ENCODE measurements at regions not wholly inside any gene's neighbourhood (a gene's known extent, or its start where the extent isn't known, plus 50 kb on each side); places are given as distances from the start of the nearest gene placed in this dataset.

DNA sequence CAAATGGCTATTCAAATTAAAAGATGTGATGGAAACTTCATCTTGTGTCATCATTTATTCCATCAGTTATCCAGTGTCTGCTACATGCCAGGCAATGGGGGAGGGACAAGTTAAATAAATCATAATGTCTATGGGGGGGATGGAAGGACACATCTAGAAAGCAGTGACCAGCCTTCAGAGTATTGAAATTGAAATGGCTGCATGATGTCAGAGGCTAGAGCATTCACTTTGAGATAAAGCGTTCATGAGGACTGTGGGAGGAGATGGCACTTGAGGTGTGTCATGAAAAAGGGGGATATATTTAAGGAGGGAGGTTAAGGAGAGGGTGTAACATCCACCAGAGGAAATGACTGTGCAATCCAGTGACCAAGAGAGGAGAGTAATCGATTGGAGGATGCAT, 50.6 kb downstream of the SLIT2 start:
- no peak for DNase-seq (ENCODE audit: low read depth, low spot score)

DNA sequence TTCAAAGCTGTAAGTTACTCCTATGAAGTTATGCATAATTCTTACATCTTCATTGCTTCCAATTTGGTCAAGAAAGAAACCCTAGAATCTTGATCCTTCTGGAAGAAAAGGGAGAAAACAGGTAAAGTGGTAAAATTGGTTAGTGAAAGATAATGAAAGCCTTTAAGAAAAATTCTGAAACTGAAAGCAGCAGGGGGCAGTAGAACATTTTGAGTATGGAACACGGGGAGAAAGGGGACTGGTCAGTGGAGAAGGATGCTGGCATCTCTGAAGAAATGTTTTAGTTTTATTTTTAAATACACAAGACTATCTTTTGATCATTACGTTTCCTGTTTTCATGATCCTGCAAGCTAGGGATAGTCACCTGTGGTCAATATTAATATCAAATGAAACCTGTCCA, 54.3 kb downstream of the SLIT2 start:
- DNase-seq (ENCODE audit: low read depth, low spot score): no peak

DNA sequence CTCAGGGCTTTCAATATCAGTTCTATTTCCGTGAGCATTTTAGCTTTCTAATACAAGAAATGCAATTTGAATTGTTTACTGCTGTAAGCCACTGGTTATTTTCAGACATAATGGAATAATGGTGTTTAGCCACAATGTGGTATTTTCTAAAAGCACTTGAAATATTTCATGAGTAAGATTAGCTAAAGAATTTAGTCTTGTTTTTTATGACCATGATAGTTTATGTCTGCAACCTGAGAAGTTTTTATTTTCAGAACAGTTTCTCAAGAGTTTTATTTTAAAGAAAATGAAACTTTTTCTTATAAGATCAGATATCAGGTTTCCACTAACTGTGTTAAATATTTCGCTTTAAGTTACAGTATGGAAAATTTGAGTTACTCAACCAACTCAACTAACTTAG, 60.2 kb downstream of the SLIT2 start:
- DNase-seq (ENCODE audit: low read depth, low spot score): no peak

DNA sequence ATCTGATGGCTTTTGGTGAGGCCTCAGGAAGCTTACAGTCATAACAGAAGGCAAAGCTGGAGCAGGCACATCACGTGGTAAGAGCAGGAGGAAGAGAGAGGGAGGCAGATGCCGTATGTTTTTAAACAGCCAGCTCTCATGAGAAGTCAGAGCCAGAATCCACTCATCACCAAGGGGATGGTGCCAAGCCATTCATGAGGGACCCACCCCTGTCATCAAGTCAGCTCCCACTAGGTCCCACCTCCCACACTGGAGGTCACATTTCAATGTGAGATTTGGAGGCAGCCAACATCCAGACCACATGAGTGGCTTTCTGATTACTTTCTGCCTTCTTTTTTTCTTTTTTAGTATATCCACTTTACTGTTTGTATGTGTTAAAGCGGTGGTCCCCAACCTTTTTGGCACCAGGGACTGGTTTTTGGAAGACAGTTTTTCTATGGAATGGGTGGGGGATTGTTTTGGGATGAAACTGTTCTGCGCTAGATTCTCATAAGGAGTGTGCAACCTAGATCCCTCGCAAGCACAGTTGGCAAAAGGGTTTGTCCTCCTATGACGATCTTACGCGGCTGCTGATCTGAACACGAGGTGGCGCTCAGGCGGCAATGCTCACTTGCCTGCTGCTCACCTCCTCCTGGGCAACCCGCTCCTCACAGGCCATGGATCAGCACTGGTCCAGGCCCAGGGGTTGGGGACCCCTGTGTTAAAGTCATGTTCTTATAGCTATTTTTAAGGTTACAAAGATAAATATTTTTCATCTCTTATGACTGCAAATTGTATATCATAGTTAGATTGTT, 61.7 kb downstream of the SLIT2 start:
- peak; percentile 80 for DNase-seq (ENCODE audit: low read depth, low spot score)

DNA sequence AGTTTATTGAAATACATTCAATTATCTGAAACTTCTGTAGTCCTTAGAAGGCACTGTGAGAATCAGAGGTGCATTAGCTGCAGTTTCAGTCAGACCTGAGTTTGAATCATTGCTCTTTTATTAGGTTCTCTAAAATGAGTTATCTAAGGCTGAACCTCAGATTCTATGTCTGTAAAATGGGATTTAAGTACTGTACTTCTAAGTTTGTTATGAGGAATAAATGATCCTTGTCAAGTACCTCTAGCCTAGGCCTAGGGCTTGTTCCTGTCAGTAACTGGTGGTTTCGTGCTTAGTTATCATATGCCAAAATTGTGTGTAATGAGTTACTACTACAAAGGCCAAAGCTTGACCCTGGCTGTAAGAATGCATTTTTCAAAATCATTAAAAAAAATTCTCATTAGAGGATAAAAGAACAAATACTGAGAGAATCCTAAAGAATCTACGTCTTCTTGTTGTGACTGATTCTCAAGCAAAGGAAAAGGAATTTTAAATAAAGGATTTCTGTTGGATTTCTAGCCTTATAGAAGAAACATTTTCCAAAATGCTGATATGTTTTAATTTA, 65.8 kb downstream of the SLIT2 start:
- DNase-seq (ENCODE audit: low read depth, low spot score): no peak

DNA sequence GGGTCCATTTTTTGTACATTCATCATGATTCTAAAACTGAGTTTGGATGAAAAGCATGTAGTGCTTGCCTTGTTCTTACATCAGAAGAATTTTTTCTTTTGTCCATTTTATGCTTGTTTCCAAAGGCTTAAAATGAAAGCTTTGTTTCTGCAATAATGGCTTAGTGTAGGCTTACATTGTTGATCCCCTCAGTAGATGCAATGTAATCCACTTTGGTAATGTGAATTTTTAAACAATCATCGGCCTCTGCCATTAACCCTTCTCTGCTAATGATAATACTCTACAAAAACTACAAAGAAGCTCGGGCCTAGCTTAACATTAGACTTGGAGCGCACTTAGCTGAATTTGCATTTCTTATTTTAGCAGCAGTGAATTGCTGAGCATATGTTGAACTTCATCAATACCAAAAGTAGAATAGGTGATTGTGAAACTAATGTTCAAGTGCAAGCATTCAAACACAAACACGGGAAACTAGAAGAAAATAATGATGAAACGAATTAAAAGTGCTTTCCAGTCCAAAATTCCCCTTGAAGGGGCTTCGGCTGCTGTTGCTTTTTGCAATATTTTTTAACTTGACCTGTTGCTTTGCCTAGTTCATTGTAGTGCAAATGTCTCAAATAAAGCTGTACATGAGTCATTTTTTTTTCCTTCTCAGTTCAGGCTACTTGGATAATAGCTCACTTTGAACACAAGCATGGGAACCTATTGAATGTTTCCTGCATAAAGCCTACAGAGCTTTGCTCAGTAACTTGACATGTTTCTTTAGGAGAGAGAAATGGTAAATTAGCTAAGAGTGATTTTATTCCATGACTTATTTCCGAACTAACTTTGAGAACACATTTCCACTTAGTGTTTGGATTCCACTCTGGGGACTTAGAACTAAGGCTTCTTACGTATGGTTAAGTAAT, 66.5 kb downstream of the SLIT2 start:
- no peak for DNase-seq (ENCODE audit: low read depth, low spot score)

DNA sequence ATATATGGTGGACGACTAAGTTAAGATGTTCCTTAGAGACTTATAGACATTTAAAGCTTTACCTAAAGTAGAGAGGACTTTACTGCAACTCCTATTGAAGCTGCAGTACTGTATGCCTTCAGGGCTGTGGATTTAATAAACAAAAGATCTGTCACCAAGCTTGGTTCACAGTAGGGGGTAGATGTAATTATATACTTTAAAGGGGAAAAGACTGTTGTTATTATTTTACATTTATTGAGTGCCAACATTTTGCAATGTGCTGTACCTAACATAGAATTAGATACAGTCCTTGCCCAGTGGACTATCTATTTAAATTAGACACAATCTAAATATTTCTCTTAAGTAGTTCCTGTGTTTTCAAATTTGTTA, 67.2 kb downstream of the SLIT2 start:
- DNase-seq (ENCODE audit: low read depth, low spot score): no peak

DNA sequence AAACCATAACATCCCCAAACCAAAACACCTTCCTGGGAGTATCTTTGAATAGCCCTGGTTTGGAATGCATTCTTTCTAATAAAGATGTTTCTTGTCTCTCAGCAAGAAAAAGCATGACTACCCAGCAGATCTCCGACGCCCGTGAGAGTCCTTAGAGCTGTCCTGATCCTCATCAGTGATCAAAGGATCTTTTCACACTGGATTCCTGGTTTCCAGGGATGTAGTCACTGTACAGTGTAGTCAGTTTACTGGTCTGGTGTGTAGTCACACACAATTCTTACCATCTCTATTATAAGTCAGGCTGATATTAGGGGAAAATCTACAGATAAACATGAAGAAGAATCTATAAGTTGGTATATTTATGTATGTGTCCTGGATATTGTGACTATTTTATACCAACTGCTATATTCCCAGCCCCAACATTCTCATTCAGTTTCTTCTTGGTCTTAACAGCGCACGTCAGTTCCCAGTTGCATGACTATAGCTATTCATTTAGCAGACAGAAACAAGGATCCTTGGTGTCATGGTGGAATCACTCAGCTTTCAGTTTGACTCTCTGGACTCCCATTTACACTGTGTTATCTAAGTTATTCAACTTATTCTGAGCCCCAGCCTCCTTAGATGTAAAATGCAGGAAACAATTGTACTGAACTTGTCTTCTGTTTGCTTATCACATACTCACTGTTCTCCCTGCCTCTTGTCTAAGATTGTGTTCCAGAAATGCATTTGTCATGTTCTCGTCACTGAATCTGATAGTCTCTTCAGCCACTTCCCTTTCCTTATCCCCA, 68.3 kb downstream of the SLIT2 start:
- DNase-seq (ENCODE audit: low read depth, low spot score): no peak

DNA sequence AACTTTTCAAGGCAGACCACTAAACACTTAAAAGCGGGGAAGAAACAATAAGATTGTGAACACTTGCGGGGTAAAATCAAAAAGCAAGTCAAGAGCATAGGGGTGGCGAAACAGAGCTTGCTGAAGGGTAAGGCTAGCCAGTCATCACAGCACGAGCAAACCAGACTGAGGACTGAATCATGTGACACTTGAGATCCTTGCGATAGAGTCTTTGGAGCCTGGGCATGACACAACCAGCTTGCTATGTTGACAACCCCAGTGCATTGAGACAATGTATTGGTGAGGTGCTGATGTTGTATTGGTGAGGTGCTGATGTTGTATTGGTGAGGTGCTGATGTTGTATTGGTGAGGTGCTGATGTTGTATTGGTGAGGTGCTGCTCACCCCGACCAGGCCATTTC, 72.3 kb downstream of the SLIT2 start:
- peak; percentile 7 for DNase-seq (ENCODE audit: low read depth, low spot score)

DNA sequence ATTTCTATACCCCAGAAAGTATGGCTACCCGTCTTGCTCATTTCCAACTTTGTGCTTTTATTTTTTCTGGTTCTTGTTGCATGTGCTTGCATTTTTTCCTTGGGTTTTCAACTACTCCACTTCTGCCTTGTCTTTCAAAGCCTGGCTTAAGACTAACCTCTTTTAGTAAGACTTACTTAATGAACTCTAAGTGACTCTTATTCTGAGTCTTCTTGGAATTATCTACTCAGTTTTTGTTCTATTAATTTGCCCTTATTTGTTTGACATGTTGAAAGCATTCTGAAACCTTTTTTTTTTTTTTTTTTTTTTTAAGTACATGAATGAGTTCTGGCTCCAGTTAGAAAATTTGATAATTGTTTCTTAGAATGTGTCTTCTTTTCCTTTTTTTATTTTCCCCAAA, 74.8 kb downstream of the SLIT2 start:
- no peak for DNase-seq (ENCODE audit: low read depth, low spot score)

DNA sequence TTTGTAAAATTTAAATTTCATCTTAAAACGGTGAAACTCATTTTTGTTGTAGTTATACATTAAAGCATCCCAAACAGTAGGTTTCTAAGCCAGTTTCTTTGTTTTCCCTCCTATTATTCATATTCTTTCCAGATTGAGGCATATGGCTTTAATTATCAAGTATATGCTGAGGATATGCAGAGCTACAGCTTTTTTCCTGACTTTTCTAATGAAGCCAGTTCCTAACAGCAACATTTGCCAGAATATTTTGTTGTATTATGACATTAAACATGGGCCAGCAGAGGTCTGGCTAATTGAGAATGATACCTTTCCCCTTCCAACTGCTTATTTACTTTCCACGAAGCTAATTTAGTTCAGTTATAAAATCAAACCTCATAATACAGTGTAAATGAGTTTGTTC, 75.3 kb downstream of the SLIT2 start:
- no peak for DNase-seq (ENCODE audit: low read depth, low spot score)

DNA sequence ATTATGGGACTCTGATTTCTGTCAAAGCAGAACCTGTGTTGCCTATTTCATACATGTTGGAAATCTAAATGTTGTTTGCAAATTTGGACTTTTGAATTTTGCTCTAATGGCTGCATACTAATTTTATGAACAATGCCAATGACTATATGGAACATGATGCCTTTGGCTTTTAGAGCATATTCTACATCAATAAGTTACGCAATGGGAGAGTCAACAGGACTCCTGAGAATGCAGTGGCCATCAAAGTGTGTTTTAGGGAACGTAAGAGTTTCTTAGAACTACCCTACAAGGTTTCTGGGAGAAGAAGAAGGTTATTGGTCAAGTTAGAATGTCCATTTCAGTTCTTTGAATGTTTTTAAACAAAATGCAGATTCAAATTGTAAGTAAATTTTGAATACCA, 76.1 kb downstream of the SLIT2 start:
- DNase-seq (ENCODE audit: low read depth, low spot score): no peak

DNA sequence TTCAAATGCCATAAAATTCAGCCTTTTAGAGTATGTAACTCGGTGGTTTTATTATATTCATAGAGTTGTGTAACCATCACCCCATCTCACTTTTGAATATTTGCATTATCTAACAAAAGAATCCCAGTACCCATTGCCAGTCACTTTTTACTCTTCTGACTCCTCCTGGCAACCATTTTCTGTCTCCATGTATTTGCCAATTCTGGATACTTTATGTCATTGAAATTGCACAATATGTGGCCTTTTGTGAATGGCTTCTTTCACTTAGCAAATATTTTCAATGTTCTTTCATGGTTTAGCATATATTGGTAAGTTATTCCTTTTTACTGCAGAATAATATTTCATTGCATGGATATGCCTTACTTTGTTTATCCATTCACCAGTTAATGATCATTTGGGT, 79.9 kb downstream of the SLIT2 start:
- no peak for DNase-seq (ENCODE audit: low read depth, low spot score)

DNA sequence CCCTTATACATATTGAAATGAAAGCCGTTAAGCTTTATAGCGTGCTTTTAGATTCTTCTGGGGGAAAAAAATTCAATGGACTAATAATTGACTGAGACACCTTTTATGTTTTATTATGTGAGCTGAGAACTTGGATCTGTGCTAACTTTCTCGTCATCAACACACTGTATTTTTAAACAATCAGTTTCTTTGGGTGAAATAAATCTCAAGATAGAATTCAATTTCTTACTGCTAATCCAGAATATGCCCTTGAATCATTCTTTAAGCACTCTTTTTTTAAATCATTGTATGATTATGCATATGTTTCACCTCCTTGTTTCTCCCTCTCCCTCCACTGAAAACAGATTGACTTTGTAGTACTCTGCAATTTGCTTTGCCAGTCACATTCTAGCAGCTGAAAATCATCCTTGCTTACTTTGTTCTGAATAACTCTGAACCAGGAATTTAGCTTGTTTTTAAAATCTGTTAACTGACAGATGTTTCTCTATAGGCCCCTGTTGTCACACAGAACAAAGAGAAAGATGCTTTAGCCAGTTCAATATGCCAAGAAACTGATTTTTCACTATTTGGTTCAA, 81.5 kb downstream of the SLIT2 start:
- DNase-seq (ENCODE audit: low read depth, low spot score): no peak

DNA sequence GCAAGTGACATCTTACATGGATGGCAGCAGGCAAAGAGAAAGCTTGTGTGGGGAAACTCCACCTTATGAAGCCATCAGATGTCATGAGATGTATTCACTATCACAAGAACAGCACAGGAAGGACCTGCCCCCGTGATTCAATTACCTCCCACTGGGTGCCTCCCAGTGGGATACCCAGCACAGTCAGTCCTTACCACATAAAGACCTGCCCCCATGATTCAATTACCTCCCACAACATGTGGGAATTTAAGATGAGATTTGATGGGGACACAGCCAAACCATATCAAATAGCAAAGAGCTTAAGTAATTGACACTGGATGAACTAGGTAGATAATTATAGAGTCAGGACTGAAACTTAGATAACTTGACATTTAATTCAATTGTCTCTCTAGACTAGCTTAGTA, 85.6 kb downstream of the SLIT2 start:
- no peak for DNase-seq (ENCODE audit: low read depth, low spot score)

DNA sequence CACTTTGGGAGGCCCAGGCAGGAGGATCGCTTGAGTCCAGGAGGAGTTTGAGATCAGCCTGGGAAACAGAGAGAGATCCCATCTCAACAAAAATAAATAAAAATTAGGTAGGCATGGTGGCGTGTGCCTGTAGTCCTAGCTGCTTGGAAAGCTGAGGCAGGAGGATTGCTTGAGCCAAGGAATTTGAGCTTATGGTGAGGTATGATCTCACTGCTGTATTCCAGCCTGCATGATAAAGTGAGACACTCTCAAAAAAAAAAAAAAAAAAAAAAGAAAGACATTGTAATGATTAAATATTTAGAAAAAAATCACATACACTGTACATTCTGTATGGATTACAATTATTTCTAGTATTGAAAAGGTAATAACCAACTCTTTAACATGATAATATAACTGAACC, 87.1 kb downstream of the SLIT2 start:
- no peak for DNase-seq (ENCODE audit: low read depth, low spot score)

DNA sequence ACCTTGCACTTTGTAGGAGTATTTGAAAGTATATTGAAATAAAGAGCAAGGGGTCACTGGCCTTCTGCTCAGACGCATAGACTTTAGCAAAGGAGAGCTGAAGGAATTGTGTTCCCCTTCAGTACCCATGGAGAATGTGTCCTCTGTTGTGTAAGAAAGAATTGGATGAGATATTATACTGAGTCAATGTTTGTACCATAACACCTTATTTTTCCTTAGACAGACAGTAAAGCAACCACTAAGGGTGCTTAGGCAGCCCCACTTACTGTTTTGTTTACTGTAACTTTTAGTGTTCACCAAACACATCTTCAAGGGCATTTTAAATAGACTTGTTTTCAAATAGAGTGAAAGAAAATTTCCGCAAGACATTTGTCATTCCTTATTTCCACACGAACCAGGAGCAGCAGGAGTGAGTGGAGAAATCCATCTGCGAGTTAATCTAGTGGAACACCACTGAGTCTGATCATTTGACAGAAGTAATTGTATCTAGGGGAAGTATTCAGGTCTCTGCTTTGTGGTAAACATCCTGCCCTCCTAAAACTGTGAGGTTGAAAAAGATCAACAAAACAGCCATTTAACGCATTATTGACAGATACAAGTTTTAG, 89.5 kb downstream of the SLIT2 start:
- no peak for DNase-seq (ENCODE audit: low read depth, low spot score)

DNA sequence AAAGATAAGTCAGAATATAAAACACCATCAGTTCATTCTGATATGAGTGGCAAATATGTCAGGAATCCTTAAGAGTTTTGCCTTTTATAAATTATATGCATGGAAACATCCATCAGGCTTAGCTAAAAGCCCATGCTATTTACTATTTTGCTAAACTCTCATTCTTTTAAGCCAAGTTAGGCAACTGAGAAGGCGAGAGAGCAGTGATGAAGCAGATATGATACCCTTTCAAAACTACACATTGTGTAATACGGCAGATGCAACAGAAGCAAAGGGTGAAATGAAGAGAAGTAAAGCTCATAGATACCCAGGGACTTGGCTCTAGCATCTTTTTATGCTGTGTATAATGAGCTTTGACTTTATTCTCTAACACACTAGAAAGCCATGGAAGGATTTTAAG, 95.8 kb downstream of the SLIT2 start:
- DNase-seq (ENCODE audit: low read depth, low spot score): no peak

DNA sequence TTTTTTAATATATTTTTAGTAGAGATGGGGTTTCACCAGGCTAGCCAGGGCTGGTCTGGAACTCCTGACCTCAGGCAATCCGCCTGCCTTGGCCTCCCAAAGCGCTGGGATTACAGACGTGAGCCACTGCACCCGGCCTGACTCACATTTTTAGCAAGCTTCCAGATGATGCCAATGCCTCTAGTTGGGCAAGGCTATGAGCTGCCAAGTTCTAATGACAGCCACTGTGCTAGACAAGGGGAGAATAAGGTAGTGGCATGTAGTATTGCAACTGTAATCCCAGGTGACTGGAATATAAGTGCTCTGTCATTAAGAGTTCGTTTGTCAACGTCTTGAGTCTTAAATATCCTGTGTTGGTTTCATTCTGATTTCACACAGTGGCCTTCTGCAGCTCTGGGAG, 96.7 kb downstream of the SLIT2 start:
- no peak for DNase-seq (ENCODE audit: low read depth, low spot score)

DNA sequence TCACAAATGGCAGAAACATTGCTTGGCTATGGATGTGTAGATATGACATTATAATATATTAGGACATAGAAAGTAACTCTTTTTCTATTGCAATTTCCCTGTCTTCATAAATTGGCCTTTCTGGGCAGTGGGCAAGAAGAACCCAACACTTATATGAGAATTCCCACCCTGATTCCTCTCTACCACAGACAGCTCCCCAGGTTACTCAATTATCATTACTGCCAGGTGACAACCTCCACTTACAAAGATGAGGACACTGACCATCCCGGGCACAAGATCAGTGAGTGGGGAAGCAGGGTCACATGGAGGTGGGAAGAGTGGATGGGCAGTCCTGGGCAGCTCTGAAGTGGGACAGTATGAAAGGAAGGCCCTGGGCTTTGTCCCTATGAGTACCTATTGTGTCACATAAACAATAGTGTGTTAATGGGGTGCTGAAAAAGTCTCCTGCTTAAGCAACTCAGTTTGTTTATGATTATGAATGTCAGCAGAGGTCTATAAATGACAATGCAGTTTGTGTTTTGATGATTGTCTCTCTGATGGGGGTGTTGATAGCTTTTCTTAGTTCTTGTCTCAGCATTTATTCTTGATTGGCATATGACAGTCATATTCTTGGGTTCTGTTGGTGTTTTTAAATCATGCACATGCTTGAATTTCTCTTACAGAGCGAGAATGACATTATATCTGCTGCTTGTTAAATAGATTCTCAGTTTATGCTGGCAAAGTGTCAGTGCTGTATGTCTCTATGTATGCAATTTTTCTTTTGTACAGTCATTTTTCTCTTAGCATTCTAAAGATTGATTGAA, 99.9 kb downstream of the SLIT2 start:
- no peak for DNase-seq (ENCODE audit: low read depth, low spot score)

DNA sequence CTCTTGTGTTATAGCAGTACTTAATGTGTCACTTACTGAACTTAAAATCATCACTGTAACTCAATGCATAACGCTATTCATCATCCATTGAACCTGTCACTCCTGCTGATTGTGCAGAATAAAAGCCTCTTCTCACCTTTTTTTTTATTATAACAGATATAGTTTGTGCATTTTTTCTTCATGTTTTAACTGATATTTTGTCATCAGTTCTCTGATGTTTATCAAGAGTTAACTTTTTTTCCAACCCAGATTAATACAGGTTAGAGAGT, 100.4 kb downstream of the SLIT2 start:
- no peak for DNase-seq (ENCODE audit: low read depth, low spot score)
